ENCODE measurements at regions not wholly inside any gene's neighbourhood (a gene's known extent, or its start where the extent isn't known, plus 50 kb on each side); places are given as distances from the start of the nearest gene placed in this dataset.

- TF ChIP-seq POLR2A (IDR thresholded peaks at IDR 0.05) = no peak
- no peak for TF ChIP-seq CTCF (IDR thresholded peaks at IDR 0.05)
These were observed 81.6 kb upstream of the TMEM17 start for GRCh38 chr2:62587592-62587991.

All from transverse colon (tissue), 3 donors.